HG02943 (cell line): ENCODE measurements at regions not wholly inside any gene's neighbourhood (a gene's known extent, or its start where the extent isn't known, plus 50 kb on each side); places are given as distances from the start of the nearest gene placed in this dataset.

Source experiments
- ATAC-seq: cut with Tn5 transposase; IDR thresholded peaks from one replicate; pipeline ENCODE4 v1.9.1; 2021; ENCODE audit warnings: mild to moderate bottlenecking, low read depth, moderate library complexity; ENCODE audit not compliant: unreplicated experiment

DNA sequence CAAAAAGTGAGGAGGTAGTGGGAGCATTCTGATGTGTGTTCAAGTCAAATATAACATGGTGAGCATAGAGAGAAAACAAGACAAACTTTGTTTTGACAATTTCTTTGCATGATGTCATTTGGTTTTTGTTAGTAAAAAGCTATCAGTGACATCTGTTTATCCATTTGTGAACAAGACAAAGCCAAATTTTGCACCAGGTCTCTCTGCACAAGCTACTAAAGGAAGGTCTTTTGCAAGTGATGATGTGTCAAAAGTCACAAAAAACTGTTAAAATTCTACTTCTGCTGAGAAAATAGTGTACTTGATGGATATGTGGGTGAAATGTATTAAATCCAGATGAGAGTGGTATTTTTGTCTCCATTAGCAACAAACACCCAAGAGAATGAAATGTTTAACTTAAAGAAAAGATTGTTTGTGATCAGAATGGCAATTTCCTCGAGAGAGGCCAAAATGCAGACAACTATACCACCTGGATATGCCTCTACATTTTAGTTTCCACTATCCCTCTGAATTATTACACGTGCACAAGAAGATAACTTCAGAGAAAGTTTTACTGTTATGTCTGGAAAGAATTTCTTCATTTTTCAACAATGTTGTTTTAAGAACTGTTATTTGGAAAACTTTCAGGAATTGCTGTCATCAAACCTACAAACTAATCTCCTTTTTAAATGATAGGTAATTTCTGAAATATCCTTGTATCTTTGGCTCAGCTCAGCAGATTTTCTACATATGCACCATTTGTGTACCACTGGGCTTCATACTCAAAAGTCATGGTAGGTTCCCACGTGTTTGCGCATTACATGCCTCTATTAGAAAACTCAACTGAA lies 807.4 kb upstream of the ADGRL2 start:
- no peak for ATAC-seq

DNA sequence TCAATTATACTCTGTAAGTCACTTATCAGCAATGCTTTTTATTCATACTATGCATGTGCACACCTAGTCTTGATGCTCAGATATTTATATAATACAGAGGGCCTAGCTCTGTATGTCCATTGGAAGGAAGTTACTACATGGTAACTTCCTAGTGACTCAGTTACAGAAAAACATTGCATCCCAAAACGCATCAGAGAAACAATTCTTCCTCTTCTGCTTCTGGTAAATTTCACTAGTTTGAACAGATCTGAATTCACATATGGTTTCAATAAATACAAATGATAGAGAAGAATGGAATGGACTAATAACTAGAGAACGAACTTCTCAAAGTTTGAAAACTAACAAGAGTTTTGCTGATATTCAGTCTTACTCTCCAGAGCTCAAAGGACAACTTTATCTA lies 811.3 kb upstream of the ADGRL2 start:
- ATAC-seq, result no peak

DNA sequence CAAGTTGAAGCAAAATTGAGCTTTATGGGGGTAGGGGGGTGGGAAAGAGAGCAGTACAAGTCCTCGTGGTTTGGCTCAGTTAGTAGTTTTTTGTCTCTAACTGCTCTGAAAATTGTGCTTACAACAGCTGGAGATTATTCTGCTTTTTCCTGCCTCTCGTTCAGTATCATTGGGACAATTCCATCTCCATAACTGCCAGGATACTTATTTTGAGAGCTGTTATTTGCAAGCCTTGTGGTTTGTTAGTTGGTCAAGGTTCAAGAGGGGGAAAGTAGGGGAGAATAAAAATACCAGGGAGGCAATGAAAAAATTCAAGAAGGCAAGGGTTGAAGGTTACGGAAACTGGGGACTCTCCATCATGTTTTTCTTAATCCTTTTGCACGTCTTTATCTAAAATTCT lies 811.8 kb upstream of the ADGRL2 start:
- ATAC-seq, result no peak

DNA sequence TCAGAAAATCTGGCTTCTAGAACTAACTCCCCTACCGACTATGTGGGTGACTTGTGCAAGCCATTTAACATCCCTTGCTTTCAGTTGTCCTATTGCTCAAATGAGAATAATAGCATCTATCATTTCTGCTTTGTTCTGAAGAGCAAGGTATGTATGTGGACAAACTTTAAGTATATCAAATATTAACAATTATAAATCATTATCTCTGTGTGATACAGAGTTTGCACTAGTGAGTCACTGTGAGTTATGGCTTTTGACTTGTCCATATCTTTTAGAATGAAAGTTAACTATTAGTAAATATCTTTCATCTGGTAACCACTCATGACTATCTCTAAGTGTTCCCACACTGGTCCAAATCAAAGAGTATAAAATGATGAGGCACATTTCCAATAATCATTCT lies 812.9 kb upstream of the ADGRL2 start:
- no peak for ATAC-seq

DNA sequence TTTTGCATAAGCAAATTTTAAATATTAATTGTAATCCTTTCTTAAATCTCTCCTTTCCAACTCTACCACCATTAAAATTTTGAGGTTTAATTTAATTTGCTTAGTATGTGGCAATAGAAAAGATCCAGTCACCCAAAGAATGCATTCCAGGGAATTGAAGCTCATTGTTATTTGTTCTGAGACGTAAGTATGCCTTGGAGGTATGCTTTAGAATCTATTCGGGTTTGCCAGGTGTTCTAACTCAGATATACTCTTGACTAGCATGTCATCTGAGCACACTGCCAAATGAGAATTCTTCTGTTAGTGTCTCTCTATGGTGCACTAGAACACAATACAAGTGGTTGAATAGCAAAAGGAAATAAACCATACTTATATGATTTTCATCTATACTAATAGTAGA lies 813.6 kb upstream of the ADGRL2 start:
- ATAC-seq, result no peak

DNA sequence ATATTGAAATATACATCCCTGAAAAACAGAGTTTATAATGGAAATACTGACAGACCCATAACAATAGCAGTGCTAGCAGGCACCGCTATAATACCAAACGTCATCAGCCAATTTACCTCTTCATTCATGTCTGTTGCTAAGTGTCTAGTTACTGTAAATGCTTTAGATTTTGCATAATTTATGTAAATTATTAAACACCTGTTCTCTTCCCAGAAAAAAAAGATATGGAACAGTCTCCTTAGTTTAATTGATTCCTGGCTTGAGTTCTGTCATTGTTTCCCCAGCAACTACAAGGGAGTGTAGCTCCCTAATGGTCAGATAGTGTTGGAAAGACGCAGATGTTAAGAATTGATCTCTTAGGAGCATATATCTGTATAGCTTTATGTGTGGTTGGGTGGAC lies 817.9 kb upstream of the ADGRL2 start:
- no peak for ATAC-seq

DNA sequence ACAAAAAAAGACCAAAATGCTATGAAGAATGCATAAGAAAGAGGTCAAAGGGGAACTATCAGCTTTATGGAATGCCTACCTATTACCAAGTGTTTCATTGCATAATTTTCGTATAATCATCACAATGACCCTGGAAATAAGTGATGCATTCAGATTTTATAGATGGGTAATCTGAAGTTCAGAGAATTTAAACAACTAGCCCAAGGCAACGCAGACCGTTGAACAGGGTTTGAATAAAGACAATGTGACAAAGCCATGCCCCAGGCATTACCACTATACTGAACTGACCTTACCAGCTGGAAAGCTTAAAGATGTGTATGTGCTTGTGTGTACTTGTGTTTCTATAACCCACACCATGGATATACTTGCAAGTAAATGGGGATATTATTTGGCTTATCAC lies 827.6 kb upstream of the ADGRL2 start:
- no peak for ATAC-seq

DNA sequence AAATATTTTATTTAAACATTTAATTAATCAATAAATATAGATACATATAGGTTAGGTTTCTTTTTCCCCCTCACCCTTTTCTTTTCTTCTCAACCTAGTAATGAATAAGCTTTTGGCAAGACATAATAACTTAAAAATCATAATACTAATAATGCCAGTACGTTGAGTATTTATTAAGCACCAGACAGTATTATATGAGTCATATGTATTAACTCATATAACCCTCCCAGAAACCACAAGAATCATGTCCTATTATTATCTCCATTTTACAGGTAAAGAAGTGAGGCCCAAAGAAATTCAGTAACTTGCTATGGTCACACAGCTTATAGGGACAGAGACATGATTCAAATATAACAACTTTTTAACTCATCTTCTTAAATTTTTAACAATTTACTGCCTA lies 834.5 kb upstream of the ADGRL2 start:
- ATAC-seq, result no peak

DNA sequence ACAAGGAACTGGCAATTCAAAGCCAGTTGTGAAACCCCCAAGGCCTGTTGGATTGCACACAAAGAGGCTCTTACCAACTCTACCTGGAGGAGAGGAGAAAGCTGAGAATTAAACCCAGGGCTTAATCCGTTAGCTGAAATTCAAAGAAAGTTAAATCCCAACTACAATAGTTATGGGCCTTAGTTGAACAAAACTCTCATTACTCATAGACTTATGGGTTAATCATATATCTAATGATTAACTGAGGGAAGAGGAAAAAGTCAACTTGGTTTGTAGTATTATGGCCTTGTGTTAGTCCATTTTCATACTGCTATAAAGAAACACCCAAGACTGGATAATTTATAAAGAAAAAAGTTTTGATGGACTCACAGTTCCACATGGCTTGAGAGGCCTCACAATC lies 838.2 kb upstream of the ADGRL2 start:
- no peak for ATAC-seq

DNA sequence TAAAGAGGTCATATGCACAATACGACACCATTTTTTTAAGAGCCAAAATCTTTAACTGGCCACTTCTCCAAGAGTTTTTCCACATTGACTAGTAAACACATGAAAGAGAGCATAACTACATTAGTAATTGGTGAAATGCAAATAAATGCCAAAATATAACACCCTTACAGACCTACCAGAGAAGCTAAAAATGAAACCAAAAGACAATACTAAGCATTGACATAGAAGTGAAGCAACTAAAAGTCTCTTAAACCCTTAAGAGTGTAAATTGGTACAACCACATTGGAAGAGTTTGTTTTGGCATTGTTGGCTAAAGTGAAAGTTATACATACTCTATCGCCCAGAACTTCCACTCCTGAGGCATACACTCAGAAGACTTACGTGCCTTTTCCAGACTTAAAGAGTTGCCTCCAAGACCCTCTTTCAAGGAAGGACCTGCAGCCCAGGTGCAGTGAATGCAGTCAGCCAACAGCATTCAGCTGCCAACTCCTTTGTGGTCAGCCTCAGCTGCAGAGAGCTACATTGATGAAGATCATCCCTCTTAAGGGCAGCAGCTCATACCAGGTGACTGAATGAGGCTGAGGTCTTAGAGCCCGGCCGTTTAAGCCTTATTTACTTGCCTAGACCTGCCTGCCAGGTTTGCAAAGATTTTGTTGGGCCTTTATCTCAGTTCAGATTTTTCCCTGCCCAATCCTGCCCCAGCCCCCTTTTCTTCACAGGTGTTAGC lies 839.1 kb upstream of the ADGRL2 start:
- ATAC-seq, result no peak

DNA sequence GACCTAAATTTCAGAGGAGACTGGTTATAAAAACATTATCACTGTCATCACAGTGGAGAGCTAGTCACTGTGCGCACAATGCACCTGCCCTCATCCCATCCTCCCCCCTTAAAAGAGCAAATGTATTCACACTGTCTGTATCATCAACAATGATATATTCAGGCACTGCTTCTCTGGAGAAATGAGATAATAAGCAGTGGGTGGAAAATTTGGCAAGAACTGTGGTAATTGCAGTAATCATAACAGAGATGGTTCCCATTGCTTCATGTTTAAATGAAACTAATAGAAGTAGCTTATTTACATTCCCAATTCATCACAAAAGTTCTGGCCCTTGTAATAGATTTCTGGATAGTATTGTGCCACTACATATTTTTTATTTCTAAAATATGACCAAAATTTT lies 867.4 kb upstream of the ADGRL2 start:
- ATAC-seq, result no peak

DNA sequence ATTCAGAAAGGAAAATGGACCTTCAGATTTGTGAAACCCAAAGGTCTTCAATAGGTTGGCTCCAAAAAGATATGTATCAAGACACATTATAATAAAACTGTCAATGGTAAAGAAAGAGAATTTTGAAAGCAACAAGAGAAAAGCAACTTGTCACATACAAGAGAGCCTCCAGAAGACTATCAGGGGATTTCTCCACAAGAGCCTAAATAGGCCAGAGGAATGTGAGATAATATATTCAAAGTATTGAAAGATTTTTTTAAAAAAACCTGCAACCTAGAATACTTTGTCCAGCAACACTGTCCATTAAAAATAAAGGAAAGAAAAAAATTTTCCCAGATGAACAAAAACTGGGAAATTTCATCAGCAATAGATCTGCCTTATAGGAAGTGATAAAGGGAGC lies 869.6 kb upstream of the ADGRL2 start:
- no peak for ATAC-seq

DNA sequence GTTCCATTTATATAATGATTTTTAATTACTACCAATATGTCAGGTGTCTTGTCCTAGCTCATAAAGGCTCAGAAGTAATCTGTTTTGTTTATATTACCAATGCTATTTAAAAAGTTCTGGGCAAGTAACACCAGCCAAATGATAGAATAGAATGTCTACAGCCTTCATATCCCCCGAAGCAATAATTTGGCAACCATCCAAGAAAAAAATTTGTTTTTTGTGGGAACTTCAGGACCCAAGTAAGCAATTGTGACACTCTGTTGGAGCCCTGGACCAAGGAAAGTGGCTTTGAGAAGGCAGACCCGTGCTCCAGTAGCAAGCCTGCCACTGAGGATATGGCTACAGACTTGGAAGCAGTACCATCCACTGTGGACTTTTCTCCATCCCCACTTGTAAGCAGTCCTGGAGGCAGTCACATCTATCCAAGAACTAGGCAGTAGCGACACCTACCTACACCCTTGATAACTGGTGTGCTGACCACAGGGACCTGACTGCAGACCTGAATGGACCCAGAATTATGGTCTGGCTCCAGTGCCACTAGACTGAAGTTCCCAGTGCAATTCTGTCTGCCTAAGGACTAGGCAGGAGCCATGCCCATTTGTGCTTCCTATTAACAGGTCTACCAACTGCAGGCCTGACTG lies 870.7 kb upstream of the ADGRL2 start:
- no peak for ATAC-seq

DNA sequence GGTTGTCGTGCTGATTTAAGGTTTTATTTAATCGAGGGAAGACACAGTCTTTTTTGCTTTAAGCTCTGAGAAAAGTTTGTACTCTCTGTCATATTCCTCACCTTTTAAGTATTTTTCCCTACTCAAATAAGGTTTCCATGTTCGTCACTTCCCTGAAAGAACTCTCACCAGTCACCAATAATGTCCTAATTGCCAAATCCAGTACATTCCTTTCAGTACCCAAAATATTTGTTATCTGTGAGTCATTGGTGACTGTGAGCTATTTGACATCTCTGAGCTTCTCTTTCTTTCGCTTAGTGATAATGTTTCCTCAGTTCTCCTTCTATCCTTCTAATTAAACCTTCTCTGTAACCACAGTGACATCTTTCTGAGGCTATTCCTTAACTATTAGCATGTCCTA lies 874.2 kb upstream of the ADGRL2 start:
- no peak for ATAC-seq

DNA sequence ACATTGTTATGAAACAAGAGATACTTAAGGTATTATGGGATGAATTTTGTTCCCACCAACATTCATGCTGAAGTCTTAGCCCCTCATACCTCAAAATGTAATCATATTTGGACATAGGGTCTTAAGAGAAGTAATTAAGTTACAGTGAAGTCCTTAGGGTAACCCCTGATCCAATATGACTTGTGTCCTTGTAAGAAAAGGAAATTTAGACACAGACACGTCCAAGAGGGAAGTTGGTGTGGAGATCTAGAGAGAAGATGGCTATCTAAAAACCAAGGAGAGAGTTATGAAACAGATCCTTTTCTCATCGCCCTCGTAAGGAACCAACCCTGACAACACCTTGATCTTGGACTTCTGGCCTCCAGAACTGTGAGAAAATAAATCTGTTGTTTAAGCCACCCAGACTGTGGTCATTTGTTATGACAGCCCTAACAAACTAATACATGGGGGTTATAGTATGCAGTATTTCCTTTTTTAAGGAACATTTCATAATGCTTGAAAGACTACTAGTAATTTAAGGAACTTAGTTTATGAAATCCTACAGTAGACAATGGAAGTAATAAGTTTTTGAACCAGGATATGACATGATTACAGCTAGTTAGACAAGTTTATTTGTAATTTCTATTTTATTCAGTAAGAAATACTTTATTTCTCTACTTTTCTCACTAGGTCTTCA lies 875.5 kb upstream of the ADGRL2 start:
- ATAC-seq, result no peak

DNA sequence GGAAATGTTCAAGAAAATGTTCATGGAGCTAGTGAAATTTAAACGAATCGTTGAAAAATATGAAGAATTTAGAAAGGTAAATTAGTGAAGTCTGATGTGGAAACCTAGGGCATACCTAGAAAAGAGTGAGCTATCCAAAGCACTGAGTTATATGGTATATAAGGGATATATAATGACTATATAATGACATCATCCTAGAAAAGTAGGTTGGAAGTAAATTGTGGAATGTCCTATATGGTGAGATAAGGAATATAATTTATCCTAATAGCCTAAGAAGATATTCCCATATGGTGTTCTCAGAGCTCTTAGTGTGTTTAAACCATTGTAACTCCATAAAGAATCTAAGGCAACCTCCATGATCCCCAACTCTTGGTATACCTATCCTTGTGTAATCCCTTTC lies 876.4 kb upstream of the ADGRL2 start:
- ATAC-seq, result no peak

DNA sequence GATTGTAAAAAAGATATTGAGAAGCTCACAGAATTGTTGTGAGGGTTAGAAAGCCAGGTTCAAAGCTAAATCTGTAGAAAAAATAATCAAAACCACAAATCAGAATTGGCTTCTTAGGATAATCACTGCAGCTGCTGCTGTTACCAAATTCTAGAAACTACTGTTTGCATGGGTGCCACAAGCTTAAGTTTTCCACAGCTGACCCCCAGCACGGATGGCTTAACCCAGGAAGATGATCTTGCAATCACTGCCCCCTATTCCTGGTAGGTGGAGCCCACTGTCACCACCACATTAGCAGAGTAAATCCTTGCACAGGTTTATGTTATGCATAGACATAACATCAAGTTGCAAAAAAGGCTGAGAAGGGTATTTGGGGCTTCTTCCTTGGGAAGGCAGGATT lies 877.8 kb upstream of the ADGRL2 start:
- ATAC-seq, result no peak

DNA sequence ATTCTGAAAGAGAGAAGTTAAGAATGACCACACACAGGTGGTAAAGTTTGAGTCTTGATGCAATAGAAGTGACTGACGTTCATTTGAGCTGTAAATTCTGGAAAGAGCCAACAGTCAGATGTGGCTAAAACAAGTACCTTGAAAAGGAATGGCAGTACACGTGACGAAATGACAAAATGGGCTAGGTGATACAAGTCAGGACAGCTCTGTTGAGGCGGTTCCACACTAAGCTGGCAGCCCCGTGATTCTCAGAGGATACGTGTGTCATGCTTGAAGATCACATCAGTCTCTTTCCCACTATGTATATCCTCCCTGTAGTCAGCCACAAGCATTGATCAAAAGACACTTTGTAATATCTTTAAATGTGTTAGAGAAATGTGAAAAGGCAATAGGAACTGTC lies 881.3 kb upstream of the ADGRL2 start:
- ATAC-seq, result no peak

DNA sequence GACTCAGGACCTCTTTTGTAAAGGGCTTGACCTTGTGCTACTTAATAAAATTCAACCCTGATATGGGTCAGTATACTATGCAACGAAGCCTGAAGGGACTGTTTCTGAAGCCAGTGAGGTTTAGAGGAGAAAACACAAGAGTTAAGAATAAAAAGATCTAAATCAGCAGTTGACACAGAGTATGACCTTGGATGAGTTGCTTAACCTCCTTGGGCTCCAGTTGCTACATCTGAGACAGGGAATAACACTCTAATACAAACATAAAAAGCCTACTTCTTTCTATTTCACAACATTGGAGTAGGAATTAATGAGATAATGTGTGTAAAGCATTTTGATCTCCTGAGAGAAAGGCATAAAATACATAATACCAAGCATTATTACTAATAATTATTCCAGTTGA lies 882.4 kb upstream of the ADGRL2 start:
- no peak for ATAC-seq

DNA sequence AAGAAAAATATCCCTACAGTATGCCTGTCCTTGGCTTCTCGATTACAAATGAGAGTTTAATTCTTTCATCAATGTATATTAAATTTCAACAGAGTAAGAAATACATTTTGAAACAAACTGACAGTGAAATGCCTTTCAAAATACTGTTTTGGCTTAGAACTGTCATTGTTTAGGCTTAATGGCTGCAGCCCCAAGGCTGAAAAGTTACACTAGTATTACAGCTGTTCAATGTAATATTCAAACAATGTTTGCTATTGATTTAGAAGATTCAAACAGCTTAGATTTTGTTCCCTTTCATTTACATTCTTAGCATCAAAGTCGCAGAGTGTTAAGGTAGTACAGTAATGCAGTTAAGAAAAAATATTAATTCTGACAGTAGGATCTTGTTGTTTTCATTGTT lies 882.9 kb upstream of the ADGRL2 start:
- no peak for ATAC-seq

DNA sequence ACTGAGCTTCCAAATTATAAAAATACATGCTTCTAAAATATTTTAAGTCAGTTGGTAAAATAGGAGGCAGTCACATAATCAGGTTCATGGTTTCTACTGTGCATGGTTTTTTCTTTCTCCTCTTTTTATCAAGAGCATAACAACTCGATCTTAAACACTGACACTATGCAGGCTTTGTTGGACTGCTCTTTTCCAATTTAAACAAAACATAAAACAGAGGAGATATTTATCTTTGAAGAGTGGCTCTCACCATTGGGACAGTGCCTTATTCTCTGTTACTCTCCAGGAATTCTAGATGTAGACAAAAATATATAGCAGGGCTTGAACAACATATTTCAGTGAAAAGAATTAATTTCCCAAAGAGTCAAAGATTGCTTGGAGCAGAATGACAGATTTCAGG lies 883.5 kb upstream of the ADGRL2 start:
- no peak for ATAC-seq
